ENCODE measurements at regions not wholly inside any gene's neighbourhood (a gene's known extent, or its start where the extent isn't known, plus 50 kb on each side); places are given as distances from the start of the nearest gene placed in this dataset.

GRCh38 chrX:122154019-122154418 lies 1030.1 kb upstream of the GRIA3 start:
- Histone ChIP-seq H3K27ac (ENCODE audit: control insufficient read depth, insufficient read depth, low read length) (no peak overlapping the region), H3K9me3 (ENCODE audit: control insufficient read depth, low read depth, low read length) (no peaks in the 10 kb centered on the region), H3K36me3 (ENCODE audit: control insufficient read depth in 2 of 2, extremely low read depth in 1 of 2, insufficient read depth in 2 of 2, low read length in 2 of 2) (no peaks in the 10 kb centered on the region), H3K9ac (ENCODE audit: control insufficient read depth, extremely low read depth, insufficient read depth, low read length) (no peak overlapping the region), H2AFZ (ENCODE audit: control insufficient read depth, low read length) (no peak overlapping the region), H3K4me2 (ENCODE audit: control insufficient read depth, extremely low read depth, insufficient read depth, low read depth, low read length) (no peak overlapping the region), H3K4me1 (ENCODE audit: control insufficient read depth, extremely low read depth, insufficient read depth, low read length) (no peaks in the 10 kb centered on the region), H4K20me1 (ENCODE audit: control insufficient read depth, extremely low read depth, insufficient read depth, low read length) (no peaks in the 10 kb centered on the region), H3K79me2 (ENCODE audit: control insufficient read depth, insufficient read depth, low read length) (no peaks in the 10 kb centered on the region), H3K27me3 (ENCODE audit: control insufficient read depth, extremely low read depth, insufficient read depth, low read length) (no peaks in the 10 kb centered on the region), H3K4me3 (ENCODE audit: control insufficient read depth in 2 of 3, extremely low read depth in 1 of 3, insufficient read depth in 2 of 3, low read depth in 1 of 3, low read length in 3 of 3) (no peak overlapping the region), H3K9me1 (ENCODE audit: control insufficient read depth, extremely low read depth, insufficient read depth, low read length) (no peaks in the 10 kb centered on the region)
- TF ChIP-seq, protein P1, sequence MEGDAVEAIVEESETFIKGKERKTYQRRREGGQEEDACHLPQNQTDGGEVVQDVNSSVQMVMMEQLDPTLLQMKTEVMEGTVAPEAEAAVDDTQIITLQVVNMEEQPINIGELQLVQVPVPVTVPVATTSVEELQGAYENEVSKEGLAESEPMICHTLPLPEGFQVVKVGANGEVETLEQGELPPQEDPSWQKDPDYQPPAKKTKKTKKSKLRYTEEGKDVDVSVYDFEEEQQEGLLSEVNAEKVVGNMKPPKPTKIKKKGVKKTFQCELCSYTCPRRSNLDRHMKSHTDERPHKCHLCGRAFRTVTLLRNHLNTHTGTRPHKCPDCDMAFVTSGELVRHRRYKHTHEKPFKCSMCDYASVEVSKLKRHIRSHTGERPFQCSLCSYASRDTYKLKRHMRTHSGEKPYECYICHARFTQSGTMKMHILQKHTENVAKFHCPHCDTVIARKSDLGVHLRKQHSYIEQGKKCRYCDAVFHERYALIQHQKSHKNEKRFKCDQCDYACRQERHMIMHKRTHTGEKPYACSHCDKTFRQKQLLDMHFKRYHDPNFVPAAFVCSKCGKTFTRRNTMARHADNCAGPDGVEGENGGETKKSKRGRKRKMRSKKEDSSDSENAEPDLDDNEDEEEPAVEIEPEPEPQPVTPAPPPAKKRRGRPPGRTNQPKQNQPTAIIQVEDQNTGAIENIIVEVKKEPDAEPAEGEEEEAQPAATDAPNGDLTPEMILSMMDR (optimal IDR thresholded peaks at IDR 0.05 in 1 of 3, IDR thresholded peaks at IDR 0.05 in 1 of 3, conservative IDR thresholded peaks at IDR 0.05 in 1 of 3; ENCODE audit: extremely low read depth in 1 of 3, insufficient read depth in 2 of 3, low read length in 3 of 3), result no peak
- TF ChIP-seq EZH2 (IDR thresholded peaks at IDR 0.05; ENCODE audit: low read length), result no peak
- dilution Hi-C loops (cut with MboI; ENCODE audit: extremely low pct_ligation_motif_present, low sequenced_read_pairs), result no loop called here
- FAIRE-seq (no peak), DNase-seq (ENCODE audit: low read depth, low spot score) (no peak)

GRCh38 chrX:122168241-122168640 lies 1015.8 kb upstream of the GRIA3 start:
- DNase-seq (ENCODE audit: low read depth, low spot score), result no peak
- dilution Hi-C loops (cut with MboI; ENCODE audit: extremely low pct_ligation_motif_present, low sequenced_read_pairs), result no loop called here

More at GRCh38 chrX:122168241-122168640, 1015.8 kb upstream of the GRIA3 start:
- H3K9me3 ChIP-seq (ENCODE audit: control insufficient read depth, low read depth, low read length), result no peaks in the 10 kb centered on the region
- no peaks in the 10 kb centered on the region for H3K27me3 ChIP-seq (ENCODE audit: control insufficient read depth, extremely low read depth, insufficient read depth, low read length)
- no peak for FAIRE-seq
- no peaks in the 10 kb centered on the region for H3K79me2 ChIP-seq (ENCODE audit: control insufficient read depth, insufficient read depth, low read length)
- H4K20me1 ChIP-seq (ENCODE audit: control insufficient read depth, extremely low read depth, insufficient read depth, low read length), result no peaks in the 10 kb centered on the region
- no peaks in the 10 kb centered on the region for H3K4me1 ChIP-seq (ENCODE audit: control insufficient read depth, extremely low read depth, insufficient read depth, low read length)
- no peak for TF ChIP-seq EZH2 (IDR thresholded peaks at IDR 0.05; ENCODE audit: low read length)
- TF ChIP-seq, protein P1 (optimal IDR thresholded peaks at IDR 0.05 in 1 of 3, IDR thresholded peaks at IDR 0.05 in 1 of 3, conservative IDR thresholded peaks at IDR 0.05 in 1 of 3; ENCODE audit: extremely low read depth in 1 of 3, insufficient read depth in 2 of 3, low read length in 3 of 3), result no peak
- H3K9ac ChIP-seq (ENCODE audit: control insufficient read depth, extremely low read depth, insufficient read depth, low read length), result no peak overlapping the region
- no peaks in the 10 kb centered on the region for H3K9me1 ChIP-seq (ENCODE audit: control insufficient read depth, extremely low read depth, insufficient read depth, low read length)
- no peak overlapping the region for H3K27ac ChIP-seq (ENCODE audit: control insufficient read depth, insufficient read depth, low read length)
- H3K4me2 ChIP-seq (ENCODE audit: control insufficient read depth, extremely low read depth, insufficient read depth, low read depth, low read length), result no peak overlapping the region
- no peak overlapping the region for H2AFZ ChIP-seq (ENCODE audit: control insufficient read depth, low read length)
- no peaks in the 10 kb centered on the region for H3K36me3 ChIP-seq (ENCODE audit: control insufficient read depth in 2 of 2, extremely low read depth in 1 of 2, insufficient read depth in 2 of 2, low read length in 2 of 2)
- H3K4me3 ChIP-seq (ENCODE audit: control insufficient read depth in 2 of 3, extremely low read depth in 1 of 3, insufficient read depth in 2 of 3, low read depth in 1 of 3, low read length in 3 of 3), result no peak overlapping the region

All from keratinocyte (primary cell).